Body of pancreas (tissue), 4 donors: ENCODE measurements at regions not wholly inside any gene's neighbourhood (a gene's known extent, or its start where the extent isn't known, plus 50 kb on each side); places are given as distances from the start of the nearest gene placed in this dataset.

Experiments
- POLR2A ChIP-seq, 3 donors: fragments of 450-650 bp; IDR thresholded peaks; one replicate each; pipeline ENCODE4 v1.6.1; 2016; ENCODE audit warnings: antibody characterized with exemption in 3 of 3, mild to moderate bottlenecking in 2 of 3
- TF ChIP-seq, protein P1 (sequence below), 7 experiments: fragments of 450-650 bp in 4 of 7; fragments of 200-600 bp in 3 of 7; sonication (generic) in 3 of 7; IDR thresholded peaks; one replicate each; pipeline ENCODE4 v1.5.1; 2016 to 2019; ENCODE audit warnings: antibody characterized with exemption in 7 of 7

DNA sequence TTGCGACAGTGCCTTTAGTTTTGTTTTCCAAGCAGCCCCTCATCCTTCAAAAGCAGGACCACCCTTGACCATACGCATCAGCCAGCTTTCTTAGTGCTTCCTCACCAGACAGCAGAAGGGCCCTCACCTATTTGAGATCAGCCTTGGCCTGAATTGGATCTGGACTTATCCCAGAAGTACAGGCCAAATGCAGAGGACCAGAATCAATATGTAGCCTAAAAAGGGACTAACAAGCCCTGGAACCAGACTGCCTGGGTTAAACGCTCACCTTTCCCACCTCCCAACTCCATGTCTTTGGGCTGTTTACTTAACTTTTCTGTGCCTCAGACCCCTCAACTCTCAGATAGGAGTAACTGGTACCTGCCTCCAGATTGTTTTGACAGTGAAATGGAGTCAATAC, 77.7 kb upstream of the ATP6AP2 start:
- TF ChIP-seq, protein P1, sequence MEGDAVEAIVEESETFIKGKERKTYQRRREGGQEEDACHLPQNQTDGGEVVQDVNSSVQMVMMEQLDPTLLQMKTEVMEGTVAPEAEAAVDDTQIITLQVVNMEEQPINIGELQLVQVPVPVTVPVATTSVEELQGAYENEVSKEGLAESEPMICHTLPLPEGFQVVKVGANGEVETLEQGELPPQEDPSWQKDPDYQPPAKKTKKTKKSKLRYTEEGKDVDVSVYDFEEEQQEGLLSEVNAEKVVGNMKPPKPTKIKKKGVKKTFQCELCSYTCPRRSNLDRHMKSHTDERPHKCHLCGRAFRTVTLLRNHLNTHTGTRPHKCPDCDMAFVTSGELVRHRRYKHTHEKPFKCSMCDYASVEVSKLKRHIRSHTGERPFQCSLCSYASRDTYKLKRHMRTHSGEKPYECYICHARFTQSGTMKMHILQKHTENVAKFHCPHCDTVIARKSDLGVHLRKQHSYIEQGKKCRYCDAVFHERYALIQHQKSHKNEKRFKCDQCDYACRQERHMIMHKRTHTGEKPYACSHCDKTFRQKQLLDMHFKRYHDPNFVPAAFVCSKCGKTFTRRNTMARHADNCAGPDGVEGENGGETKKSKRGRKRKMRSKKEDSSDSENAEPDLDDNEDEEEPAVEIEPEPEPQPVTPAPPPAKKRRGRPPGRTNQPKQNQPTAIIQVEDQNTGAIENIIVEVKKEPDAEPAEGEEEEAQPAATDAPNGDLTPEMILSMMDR (IDR thresholded peaks at IDR 0.05), result no peak
- TF ChIP-seq POLR2A (IDR thresholded peaks at IDR 0.05), result no peak
